ENCODE measurements at regions not wholly inside any gene's neighbourhood (a gene's known extent, or its start where the extent isn't known, plus 50 kb on each side); places are given as distances from the start of the nearest gene placed in this dataset.

DNA sequence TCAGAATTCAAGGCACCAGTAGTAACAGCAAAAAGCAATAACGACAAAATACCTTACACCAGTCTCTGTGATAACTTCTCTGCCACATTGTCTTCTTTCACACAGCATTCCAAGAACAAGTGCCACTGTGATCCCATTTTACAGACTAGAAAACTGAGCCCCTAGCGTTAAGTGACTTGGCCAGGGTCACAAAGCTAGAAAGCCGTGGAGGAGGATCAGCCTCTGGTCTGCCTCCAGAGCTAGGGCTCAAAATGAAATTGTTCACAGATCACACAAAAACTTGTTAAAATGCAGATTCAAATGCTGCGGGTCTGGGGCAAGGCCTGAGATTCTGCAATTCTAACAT, 154.1 kb downstream of the FAM114A2 start:
- no peak for TF ChIP-seq EZH2 (optimal IDR thresholded peaks at IDR 0.05; ENCODE audit: low read depth, low read length)
- TF ChIP-seq, protein P1, sequence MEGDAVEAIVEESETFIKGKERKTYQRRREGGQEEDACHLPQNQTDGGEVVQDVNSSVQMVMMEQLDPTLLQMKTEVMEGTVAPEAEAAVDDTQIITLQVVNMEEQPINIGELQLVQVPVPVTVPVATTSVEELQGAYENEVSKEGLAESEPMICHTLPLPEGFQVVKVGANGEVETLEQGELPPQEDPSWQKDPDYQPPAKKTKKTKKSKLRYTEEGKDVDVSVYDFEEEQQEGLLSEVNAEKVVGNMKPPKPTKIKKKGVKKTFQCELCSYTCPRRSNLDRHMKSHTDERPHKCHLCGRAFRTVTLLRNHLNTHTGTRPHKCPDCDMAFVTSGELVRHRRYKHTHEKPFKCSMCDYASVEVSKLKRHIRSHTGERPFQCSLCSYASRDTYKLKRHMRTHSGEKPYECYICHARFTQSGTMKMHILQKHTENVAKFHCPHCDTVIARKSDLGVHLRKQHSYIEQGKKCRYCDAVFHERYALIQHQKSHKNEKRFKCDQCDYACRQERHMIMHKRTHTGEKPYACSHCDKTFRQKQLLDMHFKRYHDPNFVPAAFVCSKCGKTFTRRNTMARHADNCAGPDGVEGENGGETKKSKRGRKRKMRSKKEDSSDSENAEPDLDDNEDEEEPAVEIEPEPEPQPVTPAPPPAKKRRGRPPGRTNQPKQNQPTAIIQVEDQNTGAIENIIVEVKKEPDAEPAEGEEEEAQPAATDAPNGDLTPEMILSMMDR (IDR thresholded peaks at IDR 0.05; ENCODE audit: low read length), result no peak
